Neuronal stem cell (in vitro differentiated cells): ENCODE measurements at regions not wholly inside any gene's neighbourhood (a gene's known extent, or its start where the extent isn't known, plus 50 kb on each side); places are given as distances from the start of the nearest gene placed in this dataset.

Source experiments
- DNase-seq: peaks from one replicate; pipeline ENCODE4 v3.0.0-alpha.2; 2013; ENCODE audit warnings: low spot score
- H2AFZ ChIP-seq: one replicate; pipeline ENCODE4 v1.6.1; 2013; ENCODE audit warnings: mild to moderate bottlenecking, low read length, inconsistent platforms
- H2AK5ac ChIP-seq: 2 replicates; pipeline ENCODE4 v1.6.1; 2013; ENCODE audit warnings: low read depth, mild to moderate bottlenecking, inconsistent platforms, low read length, moderate library complexity, mixed read lengths
- H2BK120ac ChIP-seq: 2 replicates; pipeline ENCODE4 v1.6.1; 2013; ENCODE audit warnings: low read depth, mild to moderate bottlenecking, inconsistent platforms, low read length, moderate library complexity, mixed read lengths
- H2BK12ac ChIP-seq: one replicate; pipeline ENCODE4 v1.6.1; 2013; ENCODE audit warnings: low read length, inconsistent platforms
- H2BK15ac ChIP-seq: 2 replicates; pipeline ENCODE4 v1.6.1; 2013; ENCODE audit warnings: mild to moderate bottlenecking, low read length, inconsistent platforms, mixed read lengths
- H2BK5ac ChIP-seq: one replicate; pipeline ENCODE4 v1.6.1; 2013; ENCODE audit warnings: inconsistent platforms, mild to moderate bottlenecking, low read length, moderate library complexity
- H3K14ac ChIP-seq: one replicate; pipeline ENCODE4 v1.6.1; 2013; ENCODE audit warnings: low read length, inconsistent platforms
- H3K18ac ChIP-seq: 2 replicates; pipeline ENCODE4 v1.6.1; 2013; ENCODE audit warnings: low read length, inconsistent platforms
- H3K23ac ChIP-seq: 2 replicates; pipeline ENCODE4 v1.6.1; 2013; ENCODE audit warnings: low read depth, mild to moderate bottlenecking, mixed read lengths, low read length, inconsistent platforms; ENCODE audit not compliant: poor library complexity
- H3K27ac ChIP-seq: replicated peaks from 3 replicates; pipeline ENCODE4 v1.5.1; 2013; ENCODE audit warnings: low read length, inconsistent platforms
- H3K27me3 ChIP-seq, 3 experiments: 2 replicates each; pipeline ENCODE4 v1.6.1; 2013; ENCODE audit warnings: low read length in 3 of 3, mild to moderate bottlenecking in 2 of 3, inconsistent platforms in 1 of 3, low read depth in 1 of 3, mixed read lengths in 1 of 3, moderate library complexity in 1 of 3; ENCODE audit not compliant: control insufficient read depth in 3 of 3, insufficient read depth in 3 of 3
- H3K36me3 ChIP-seq, 2 donors: replicated peaks in 1 of 2; 2 replicates each; pipeline ENCODE4 v1.6.1; 2013; ENCODE audit warnings: low read length in 2 of 2; ENCODE audit not compliant: control insufficient read depth in 2 of 2, insufficient read depth in 2 of 2
- H3K4ac ChIP-seq: 2 replicates; pipeline ENCODE4 v1.6.1; 2013; ENCODE audit warnings: inconsistent platforms, mild to moderate bottlenecking, low read length, moderate library complexity
- H3K4me1 ChIP-seq, 2 donors: 1 replicate in 1 of 2; 2 replicates in 1 of 2; pipeline ENCODE4 v1.6.1; 2013; ENCODE audit warnings: low read length in 2 of 2, low read depth in 1 of 2; ENCODE audit not compliant: control insufficient read depth in 2 of 2, insufficient read depth in 1 of 2
- H3K4me2 ChIP-seq: one replicate; pipeline ENCODE4 v1.6.1; 2013; ENCODE audit warnings: mild to moderate bottlenecking, low read length, inconsistent platforms; ENCODE audit not compliant: insufficient read depth, poor library complexity, severe bottlenecking
- H3K4me3 ChIP-seq, 2 donors: 2 replicates each; pipeline ENCODE4 v1.5.1; 2013; ENCODE audit warnings: low read length in 2 of 2, mild to moderate bottlenecking in 2 of 2, inconsistent platforms in 1 of 2, moderate library complexity in 1 of 2
- H3K79me1 ChIP-seq: one replicate; pipeline ENCODE4 v1.6.1; 2013; ENCODE audit warnings: low read depth, mild to moderate bottlenecking, inconsistent platforms, low read length, moderate library complexity
- H3K9ac ChIP-seq: one replicate; pipeline ENCODE4 v1.6.1; 2013; ENCODE audit warnings: mild to moderate bottlenecking, low read depth, low read length, inconsistent platforms; ENCODE audit not compliant: poor library complexity
- H3K9me3 ChIP-seq, 2 donors: replicated peaks in 1 of 2; 2 replicates each; pipeline versions ENCODE3 to v1.6.1; 2013; ENCODE audit warnings: low read length in 2 of 2, mild to moderate bottlenecking in 2 of 2, inconsistent platforms in 1 of 2, low read depth in 1 of 2, mixed read lengths in 1 of 2, moderate library complexity in 1 of 2; ENCODE audit not compliant: control insufficient read depth in 2 of 2, insufficient read depth in 1 of 2
- H4K8ac ChIP-seq: one replicate; pipeline ENCODE4 v1.6.1; 2013; ENCODE audit warnings: low read depth, mild to moderate bottlenecking, inconsistent platforms, low read length, moderate library complexity
- H4K91ac ChIP-seq: one replicate; pipeline ENCODE4 v1.6.1; 2013; ENCODE audit warnings: low read length, low read depth, mild to moderate bottlenecking, inconsistent platforms; ENCODE audit not compliant: poor library complexity
- WGBS, 2 donors: extraction: QIAGEN DNeasy Blood & Tissue Kit; methylation state at CpG; one replicate each; pipeline ENCODE4 v1.1.7; 2013; ENCODE audit warnings: missing lambda C conversion rate in 2 of 2, mixed read lengths in 1 of 2; ENCODE audit not compliant: insufficient read length in 2 of 2, insufficient replicate concordance in 1 of 2; ENCODE audit errors: extremely low coverage in 2 of 2; 5-methylcytosine and 5-hydroxymethylcytosine counted together

DNA sequence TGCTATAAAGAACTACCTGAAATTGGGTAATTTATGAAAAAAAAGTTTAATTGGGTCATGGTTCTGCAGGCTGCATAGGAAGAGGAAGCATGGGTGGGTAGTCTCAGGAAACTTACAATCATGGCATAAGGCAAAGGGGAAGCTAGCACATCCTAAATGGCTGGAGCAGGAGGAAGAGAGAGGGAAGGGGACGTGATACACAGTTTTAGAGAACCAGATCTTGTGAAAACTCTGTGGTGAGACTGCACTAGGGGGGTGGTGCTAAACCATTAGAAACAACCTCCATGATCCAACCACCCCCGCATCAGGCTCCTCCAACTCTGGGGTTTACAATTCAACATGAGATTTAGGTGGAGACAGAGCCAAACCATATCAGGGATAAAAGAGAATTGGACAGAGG lies 624.2 kb downstream of the PRR16 start:
- H2BK12ac ChIP-seq: no peak overlapping the region
- H3K27me3 ChIP-seq: no peaks in the 10 kb centered on the region
- no peak for DNase-seq
- no peak overlapping the region for H2BK120ac ChIP-seq
- no peaks in the 10 kb centered on the region for H3K36me3 ChIP-seq
- no peak overlapping the region for H4K8ac ChIP-seq
- H3K4me3 ChIP-seq: no peak overlapping the region
- H3K9me3 ChIP-seq: no peaks in the 10 kb centered on the region
- no peak overlapping the region for H3K27ac ChIP-seq
- no peak overlapping the region for H4K91ac ChIP-seq
- no peak overlapping the region for H2AK5ac ChIP-seq
- no peak overlapping the region for H3K4me2 ChIP-seq
- no peak overlapping the region for H3K23ac ChIP-seq
- H3K14ac ChIP-seq: no peak overlapping the region
- no CpG with 5 or more reads among the region's 2 CpGs for WGBS, 2 donors
- H3K4me1 ChIP-seq: no peaks in the 10 kb centered on the region
- no peak overlapping the region for H2BK15ac ChIP-seq
- no peak overlapping the region for H2BK5ac ChIP-seq
- peak overlapping the region; percentile 49 for H2AFZ ChIP-seq
- no peak overlapping the region for H3K9ac ChIP-seq
- H3K18ac ChIP-seq: no peak overlapping the region
- H3K79me1 ChIP-seq: no peaks in the 10 kb centered on the region
- no peak overlapping the region for H3K4ac ChIP-seq

DNA sequence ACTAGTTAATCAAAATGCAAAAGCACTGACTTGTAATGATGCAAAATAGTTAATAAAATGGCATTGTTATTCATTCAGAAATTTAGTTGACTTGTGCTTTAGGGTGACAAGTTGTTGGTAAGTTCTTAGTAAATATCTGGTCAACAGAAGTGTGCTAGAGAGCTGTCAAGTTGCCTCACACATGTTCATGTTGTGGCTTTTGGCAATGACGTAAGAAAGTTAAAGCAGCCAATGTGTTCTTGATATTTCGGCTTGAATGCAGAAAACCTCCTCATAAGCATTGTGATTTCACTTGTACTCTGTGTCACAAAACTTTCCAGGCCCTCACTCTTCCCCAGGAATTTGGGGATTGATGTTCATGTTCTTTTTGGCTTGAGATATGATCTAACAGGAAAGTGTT lies 626.7 kb downstream of the PRR16 start:
- no peak overlapping the region for H3K23ac ChIP-seq
- H3K27ac ChIP-seq: no peak overlapping the region
- no peak overlapping the region for H3K4me3 ChIP-seq
- no peak overlapping the region for H2AK5ac ChIP-seq
- no peak overlapping the region for H4K8ac ChIP-seq
- no peaks in the 10 kb centered on the region for H3K79me1 ChIP-seq
- no CpG with 5 or more reads among the region's 2 CpGs for WGBS, 2 donors
- H2BK12ac ChIP-seq: no peak overlapping the region
- H3K9me3 ChIP-seq: no peaks in the 10 kb centered on the region
- H3K4me2 ChIP-seq: no peak overlapping the region
- no peak overlapping the region for H2BK5ac ChIP-seq
- H3K9ac ChIP-seq: no peak overlapping the region
- H2BK120ac ChIP-seq: no peak overlapping the region
- no peak overlapping the region for H3K18ac ChIP-seq
- H3K36me3 ChIP-seq: no peaks in the 10 kb centered on the region
- H3K4me1 ChIP-seq: no peaks in the 10 kb centered on the region
- no peak overlapping the region for H2BK15ac ChIP-seq
- no peak overlapping the region for H3K4ac ChIP-seq
- H2AFZ ChIP-seq: no peak overlapping the region
- H3K14ac ChIP-seq: no peak overlapping the region
- H4K91ac ChIP-seq: no peak overlapping the region
- DNase-seq: no peak
- H3K27me3 ChIP-seq: no peaks in the 10 kb centered on the region

DNA sequence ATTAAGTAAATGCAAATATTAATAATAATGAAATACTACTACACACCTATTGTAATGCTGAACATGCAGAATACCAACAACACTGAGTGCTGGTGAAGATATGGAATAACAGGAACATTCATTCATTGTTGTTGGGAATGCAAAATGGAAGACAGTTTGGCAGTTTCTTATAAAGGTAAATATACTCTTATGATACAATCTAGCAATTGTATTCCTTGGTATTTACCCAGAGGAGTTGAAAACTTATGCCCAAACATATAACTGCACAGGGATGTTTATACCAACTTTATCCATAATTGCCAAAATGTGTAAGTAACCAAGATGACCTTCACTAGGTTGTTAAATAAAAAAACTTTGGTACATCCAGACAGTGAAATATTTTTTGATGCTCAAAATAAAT lies 636.8 kb downstream of the PRR16 start:
- no peaks in the 10 kb centered on the region for H3K79me1 ChIP-seq
- H3K4me3 ChIP-seq: no peak overlapping the region
- no peak overlapping the region for H3K27ac ChIP-seq
- H2AK5ac ChIP-seq: no peak overlapping the region
- H3K14ac ChIP-seq: no peak overlapping the region
- no peaks in the 10 kb centered on the region for H3K27me3 ChIP-seq
- DNase-seq: no peak
- no peak overlapping the region for H3K23ac ChIP-seq
- no peak overlapping the region for H3K9ac ChIP-seq
- H2BK120ac ChIP-seq: no peak overlapping the region
- no peak overlapping the region for H3K4me2 ChIP-seq
- H2AFZ ChIP-seq: no peak overlapping the region
- H2BK15ac ChIP-seq: no peak overlapping the region
- no peak overlapping the region for H3K4ac ChIP-seq
- no peak overlapping the region for H2BK12ac ChIP-seq
- H3K9me3 ChIP-seq: no peaks in the 10 kb centered on the region
- H3K4me1 ChIP-seq: no peaks in the 10 kb centered on the region
- no peak overlapping the region for H3K18ac ChIP-seq
- H3K36me3 ChIP-seq: no peaks in the 10 kb centered on the region
- no peak overlapping the region for H4K8ac ChIP-seq
- H2BK5ac ChIP-seq: no peak overlapping the region
- no peak overlapping the region for H4K91ac ChIP-seq

DNA sequence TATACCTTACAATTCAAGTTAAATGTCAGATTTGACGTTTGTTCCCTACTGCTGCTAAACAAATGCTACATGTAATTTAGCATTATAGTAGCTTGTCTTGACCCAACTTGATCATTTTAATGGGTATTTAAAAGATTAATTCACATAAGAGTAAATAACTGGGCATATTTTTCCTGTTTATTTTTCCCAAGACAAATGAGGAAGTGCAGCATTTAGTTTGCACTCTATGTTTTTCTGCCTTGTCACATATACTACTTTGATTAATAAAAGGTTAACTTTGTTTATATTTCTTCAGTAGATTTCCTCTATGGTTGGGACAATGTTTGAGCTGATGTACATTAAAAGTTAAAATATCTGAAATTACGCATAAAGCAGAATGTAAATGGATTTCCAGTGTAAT lies 641.8 kb downstream of the PRR16 start:
- H3K27ac ChIP-seq: no peak overlapping the region
- no peaks in the 10 kb centered on the region for H3K4me1 ChIP-seq
- H3K23ac ChIP-seq: no peak overlapping the region
- no peaks in the 10 kb centered on the region for H3K27me3 ChIP-seq
- H4K8ac ChIP-seq: no peak overlapping the region
- H3K4me2 ChIP-seq: no peak overlapping the region
- no peaks in the 10 kb centered on the region for H3K36me3 ChIP-seq
- H2BK15ac ChIP-seq: no peak overlapping the region
- no peak for DNase-seq
- no peak overlapping the region for H3K4me3 ChIP-seq
- no peak overlapping the region for H2AK5ac ChIP-seq
- H3K14ac ChIP-seq: no peak overlapping the region
- H3K9me3 ChIP-seq: no peaks in the 10 kb centered on the region
- H4K91ac ChIP-seq: no peak overlapping the region
- peaks cover 2% of the 10 kb centered on the region for H3K79me1 ChIP-seq
- WGBS, 2 donors: no CpG with 5 or more reads among the region's 2 CpGs
- no peak overlapping the region for H3K9ac ChIP-seq
- H3K18ac ChIP-seq: no peak overlapping the region
- H2AFZ ChIP-seq: no peak overlapping the region
- no peak overlapping the region for H3K4ac ChIP-seq
- no peak overlapping the region for H2BK5ac ChIP-seq
- H2BK120ac ChIP-seq: no peak overlapping the region
- no peak overlapping the region for H2BK12ac ChIP-seq
